ENCODE measurements at regions not wholly inside any gene's neighbourhood (a gene's known extent, or its start where the extent isn't known, plus 50 kb on each side); places are given as distances from the start of the nearest gene placed in this dataset.

- TF ChIP-seq CTCF (IDR thresholded peaks at IDR 0.05) (no peak), POLR2A (IDR thresholded peaks at IDR 0.05) (no peak)
Measured at GRCh38 chr6:43970068-43970912, 157.0 kb downstream of the MRPL14 start.
